Gastrocnemius medialis (tissue), 4 donors: ENCODE measurements at regions not wholly inside any gene's neighbourhood (a gene's known extent, or its start where the extent isn't known, plus 50 kb on each side); places are given as distances from the start of the nearest gene placed in this dataset.

Experiments used
- CTCF ChIP-seq, 5 experiments: fragments of 450-650 bp in 3 of 5; fragments of 200-600 bp in 2 of 5; sonication (generic) in 2 of 5; IDR thresholded peaks in 4 of 5; conservative IDR thresholded peaks in 1 of 5; 1 replicate in 4 of 5; 2 replicates in 1 of 5; pipeline ENCODE4 v1.5.1; 2016 to 2019; ENCODE audit warnings: antibody characterized with exemption in 5 of 5, mild to moderate bottlenecking in 3 of 5, moderate library complexity in 3 of 5
- POLR2A ChIP-seq, 2 donors: fragments of 450-650 bp; IDR thresholded peaks; one replicate each; pipeline ENCODE4 v1.6.1; 2017; ENCODE audit warnings: antibody characterized with exemption in 2 of 2, mild to moderate bottlenecking in 2 of 2, moderate library complexity in 2 of 2

- TF ChIP-seq CTCF (IDR thresholded peaks at IDR 0.05 in 4 of 5, conservative IDR thresholded peaks at IDR 0.05 in 1 of 5): no peak
- TF ChIP-seq POLR2A (IDR thresholded peaks at IDR 0.05): no peak
Measured at GRCh38 chr15:47432826-47433225, 284.5 kb upstream of the SEMA6D start.
